ENCODE measurements at regions not wholly inside any gene's neighbourhood (a gene's known extent, or its start where the extent isn't known, plus 50 kb on each side); places are given as distances from the start of the nearest gene placed in this dataset.
A peak's percentile ranks its signal among the peaks of the same experiment; 100 is the strongest.
"Not testable (repeated sequence)": the region's sequence is repeated elsewhere in the genome, so short reads cannot be mapped to it uniquely, and the experiment has no call there.

GRCh38 chr1:194738843-194739242 is 1552.4 kb upstream of the B3GALT2 start:
- DNase-seq, result not testable (repeated sequence)

DNA sequence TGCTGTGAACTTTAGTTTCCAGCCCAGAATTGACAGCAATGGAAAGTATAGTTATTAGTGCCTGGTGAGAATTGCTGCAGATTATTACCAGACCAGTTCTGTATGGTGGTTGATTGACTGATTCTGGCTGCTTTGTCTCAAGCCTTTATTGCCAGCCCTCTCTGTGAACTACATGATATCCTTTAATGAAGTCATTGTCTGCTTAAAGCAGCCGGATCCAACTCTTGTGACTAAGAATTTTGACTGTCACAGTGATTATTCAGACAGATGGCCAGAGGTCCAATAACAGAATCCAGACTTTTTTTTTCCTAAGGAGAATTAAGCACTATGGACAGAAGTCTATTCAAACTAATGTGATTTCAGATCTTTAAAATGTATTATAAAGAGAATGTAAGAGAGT is 1548.6 kb upstream of the B3GALT2 start:
- DNase-seq, result no peak

DNA sequence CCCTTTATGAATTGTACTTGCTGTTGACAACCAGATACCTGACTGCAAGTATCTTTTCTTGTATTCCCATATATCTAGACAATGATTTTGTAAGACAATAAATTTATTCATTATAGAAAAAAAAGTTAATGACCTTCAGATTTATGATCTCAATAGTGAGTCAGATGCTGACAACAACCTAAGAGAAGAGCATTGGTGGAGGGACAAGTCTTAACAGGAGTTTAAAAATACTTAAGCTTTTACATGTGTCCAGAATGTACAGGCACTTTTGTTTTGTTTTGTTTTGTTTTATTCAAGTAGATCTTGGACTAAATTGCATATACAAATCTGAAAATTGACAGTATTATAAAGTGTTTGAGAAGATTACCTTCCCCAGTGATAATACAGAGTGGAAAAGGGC is 1544.6 kb upstream of the B3GALT2 start:
- DNase-seq, result no peak

GRCh38 chr1:194730304-194730703 is 1543.9 kb upstream of the B3GALT2 start:
- DNase-seq, result no peak

- DNase-seq, result no peak
Observed at GRCh38 chr1:194723067-194723466, 1536.7 kb upstream of the B3GALT2 start.

DNA sequence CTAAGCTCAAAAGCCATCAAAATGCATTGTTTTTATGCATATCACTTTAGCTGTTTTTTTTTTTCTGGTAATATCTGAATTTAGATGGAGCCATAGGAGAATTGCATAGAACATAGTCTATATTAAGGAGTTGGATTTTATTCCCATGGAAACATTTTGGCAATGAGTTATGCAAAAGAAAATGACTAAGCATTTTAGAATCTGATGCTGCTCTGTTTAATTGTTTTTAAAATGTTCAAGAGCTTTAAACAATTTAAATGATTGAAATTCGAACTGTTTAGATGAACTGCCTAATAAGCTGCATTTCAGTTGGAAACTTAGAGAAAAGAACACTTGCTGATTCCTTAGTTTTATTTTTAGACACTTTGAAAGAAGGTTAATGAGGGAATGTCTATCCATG is 1531.5 kb upstream of the B3GALT2 start:
- no peak for DNase-seq

- no peak for DNase-seq
Observed at GRCh38 chr1:194717334-194717733, 1530.9 kb upstream of the B3GALT2 start.

DNA sequence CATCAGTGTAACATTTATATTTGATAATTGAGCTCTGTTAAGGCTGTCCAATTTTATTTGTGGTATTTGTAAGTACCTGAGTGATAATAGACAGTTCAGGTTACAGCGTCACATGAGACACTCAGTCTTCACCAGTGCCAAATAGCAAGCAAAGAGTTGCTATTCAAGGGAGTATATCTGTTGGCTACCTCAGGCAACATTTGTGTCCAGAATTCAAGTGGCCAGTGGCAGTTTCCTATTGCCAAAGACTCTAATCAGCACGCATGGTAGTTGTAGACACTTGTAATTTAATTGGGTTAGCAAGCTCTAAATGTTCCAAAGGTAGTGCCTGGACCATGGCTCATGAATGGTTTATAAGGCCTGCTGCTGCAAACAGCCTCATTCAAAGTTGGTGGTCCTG is 1524.3 kb upstream of the B3GALT2 start:
- no peak for DNase-seq

DNA sequence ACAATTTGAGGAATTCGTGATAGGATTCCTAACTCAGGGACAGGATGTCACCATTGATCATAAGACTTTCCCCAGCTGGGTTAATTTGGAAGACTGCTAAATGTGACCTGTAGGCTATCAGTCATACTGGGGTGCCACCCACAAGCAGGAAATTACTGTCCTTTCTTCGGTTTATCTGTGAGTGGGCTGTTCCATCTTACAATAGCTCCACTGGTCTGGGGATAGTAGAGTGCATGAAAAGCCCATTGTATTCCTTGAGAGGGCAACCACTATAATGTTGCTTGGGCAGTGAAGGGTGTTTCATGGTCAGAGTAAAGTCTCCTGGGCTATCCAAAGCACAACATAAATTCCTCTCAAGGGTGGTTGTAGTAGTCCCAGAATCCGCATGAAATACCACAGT is 1523.0 kb upstream of the B3GALT2 start:
- no peak for DNase-seq

GRCh38 chr1:194707074-194707473 is 1520.7 kb upstream of the B3GALT2 start:
- DNase-seq, result no peak

DNA sequence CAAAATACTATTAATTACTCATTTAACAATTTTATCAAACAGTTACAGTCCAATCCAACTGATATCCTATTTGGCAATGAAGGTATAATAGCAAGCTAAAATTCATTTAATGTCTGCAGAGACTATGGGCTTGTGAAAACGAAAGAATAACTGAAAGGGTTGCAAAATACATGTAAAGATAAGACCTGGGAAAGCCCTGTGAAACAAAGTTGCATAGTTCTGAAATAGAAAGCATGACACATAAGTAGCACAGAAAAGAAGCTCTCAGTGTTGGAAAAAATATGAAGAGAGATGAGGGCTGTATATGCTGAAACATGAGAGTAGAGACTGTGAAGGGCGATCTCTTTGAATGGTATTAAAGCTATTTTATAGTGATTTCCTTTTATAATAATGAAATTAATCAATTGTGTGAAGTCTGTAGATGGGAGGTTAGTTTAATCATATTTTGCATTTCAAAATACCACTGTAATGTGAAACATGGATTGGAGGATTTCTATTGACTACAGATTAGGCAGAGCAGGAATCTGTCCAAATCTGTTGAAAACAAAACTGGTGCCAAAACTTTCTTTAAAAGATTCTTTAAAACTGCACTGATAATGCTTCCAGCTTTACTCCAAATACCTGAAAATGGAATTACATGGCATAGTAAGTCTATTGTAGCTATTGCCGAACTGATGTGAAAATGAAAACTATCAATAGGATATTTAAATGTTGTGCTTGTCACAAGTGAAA is 1518.9 kb upstream of the B3GALT2 start:
- DNase-seq, result no peak

- DNase-seq, result no peak
Observed at GRCh38 chr1:194698908-194699318, 1512.5 kb upstream of the B3GALT2 start.

DNA sequence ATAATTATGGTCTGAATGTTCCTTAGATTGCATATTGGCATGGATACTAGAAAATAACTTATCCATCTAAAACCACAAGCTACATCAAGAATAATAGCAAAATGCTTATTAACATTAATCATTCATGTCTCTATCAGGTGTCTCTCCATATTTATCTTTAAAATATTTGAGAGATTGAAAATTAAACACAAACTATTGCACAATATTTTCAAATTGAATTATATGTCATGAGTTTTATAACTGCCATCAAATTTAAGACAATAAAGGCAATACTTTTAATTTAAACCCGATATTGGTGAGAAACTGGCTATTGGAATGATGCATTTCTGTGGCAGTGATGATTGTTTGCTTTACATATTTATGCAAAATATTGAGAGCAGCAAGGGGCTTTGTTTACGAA is 1506.8 kb upstream of the B3GALT2 start:
- no peak for DNase-seq

DNA sequence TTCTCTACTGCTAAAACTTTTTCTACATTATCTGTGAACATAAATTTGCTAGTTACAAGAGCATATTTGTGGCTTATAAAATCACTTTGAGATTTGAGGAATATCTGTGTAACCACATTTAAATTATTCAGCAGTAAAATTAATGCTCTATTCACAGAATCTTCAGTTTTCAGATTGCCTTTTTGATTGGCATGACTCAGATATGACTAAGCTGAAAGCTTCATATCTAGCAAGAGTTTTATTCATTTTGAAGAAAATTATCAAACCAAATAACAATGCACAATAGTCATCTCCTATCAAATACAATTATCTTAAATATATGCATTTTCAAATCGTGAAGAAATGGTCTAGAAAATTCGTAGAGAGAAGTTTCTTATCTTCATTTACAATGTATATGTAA is 1498.2 kb upstream of the B3GALT2 start:
- DNase-seq, result no peak

DNA sequence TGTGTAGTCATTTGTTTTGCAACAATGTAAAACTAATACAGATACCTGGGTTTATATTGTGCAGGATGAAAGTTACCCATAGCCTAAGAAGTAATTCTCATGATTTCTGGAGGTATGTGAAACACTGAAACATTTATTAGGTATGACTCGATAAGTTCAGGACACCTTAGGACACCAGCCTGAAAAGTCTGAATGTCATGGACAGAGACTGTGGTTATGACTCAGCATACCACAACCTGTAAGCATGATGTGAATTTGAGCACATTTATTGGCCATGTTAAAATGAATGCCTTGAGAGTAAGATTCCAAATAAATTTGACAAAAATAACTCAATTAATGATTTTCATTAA is 1471.7 kb upstream of the B3GALT2 start:
- peak; percentile 7 for DNase-seq

- no peak for DNase-seq
Observed at GRCh38 chr1:194654956-194655355, 1468.5 kb upstream of the B3GALT2 start.

GRCh38 chr1:194653385-194653784 is 1467.0 kb upstream of the B3GALT2 start:
- no peak for DNase-seq

- DNase-seq, result no peak
Observed at GRCh38 chr1:194647118-194647517, 1460.7 kb upstream of the B3GALT2 start.

- DNase-seq, result no peak
Observed at GRCh38 chr1:194644528-194644927, 1458.1 kb upstream of the B3GALT2 start.

GRCh38 chr1:194640322-194640721 is 1453.9 kb upstream of the B3GALT2 start:
- no peak for DNase-seq

DNA sequence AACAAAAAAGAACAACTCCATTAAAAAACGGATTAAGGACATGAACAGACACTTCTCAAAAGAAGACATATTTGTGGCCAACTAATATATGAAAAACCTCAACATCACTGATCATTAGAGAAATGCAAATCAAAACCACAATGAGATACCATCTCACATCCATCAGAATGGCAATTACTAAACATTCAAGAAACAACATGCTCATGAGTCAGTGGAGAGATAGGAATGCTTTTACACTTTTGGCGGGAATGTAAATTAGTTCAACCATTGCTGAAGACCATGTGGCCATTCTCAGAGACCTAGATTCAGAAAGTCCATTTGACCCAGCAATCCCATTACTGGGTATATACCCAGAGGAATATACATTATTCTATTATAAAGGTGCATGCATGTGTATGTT is 1442.6 kb upstream of the B3GALT2 start:
- DNase-seq, result no peak

GRCh38 chr1:194624833-194625232 is 1438.4 kb upstream of the B3GALT2 start:
- no peak for DNase-seq

DNA sequence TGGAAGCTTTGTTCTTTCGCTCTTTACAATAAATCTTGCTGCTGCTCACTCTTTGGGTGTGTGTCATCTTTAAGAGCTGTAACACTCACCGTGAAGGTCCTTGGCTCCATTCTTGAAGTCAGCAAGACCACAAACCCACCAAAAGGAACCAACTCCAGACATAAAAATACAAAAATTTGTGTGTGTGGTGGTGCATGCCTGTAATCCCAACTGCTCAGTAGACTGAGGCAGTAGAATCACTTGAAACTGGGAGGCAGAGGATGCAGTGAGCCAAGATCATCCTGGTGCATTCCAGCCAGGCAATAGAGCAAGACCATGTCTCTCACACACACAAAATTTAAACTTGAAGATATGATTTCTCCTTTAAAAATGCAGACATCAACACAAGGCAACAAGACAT is 1431.7 kb upstream of the B3GALT2 start:
- no peak for DNase-seq

GRCh38 chr1:194617272-194617671 is 1430.9 kb upstream of the B3GALT2 start:
- not testable (repeated sequence) for DNase-seq

DNA sequence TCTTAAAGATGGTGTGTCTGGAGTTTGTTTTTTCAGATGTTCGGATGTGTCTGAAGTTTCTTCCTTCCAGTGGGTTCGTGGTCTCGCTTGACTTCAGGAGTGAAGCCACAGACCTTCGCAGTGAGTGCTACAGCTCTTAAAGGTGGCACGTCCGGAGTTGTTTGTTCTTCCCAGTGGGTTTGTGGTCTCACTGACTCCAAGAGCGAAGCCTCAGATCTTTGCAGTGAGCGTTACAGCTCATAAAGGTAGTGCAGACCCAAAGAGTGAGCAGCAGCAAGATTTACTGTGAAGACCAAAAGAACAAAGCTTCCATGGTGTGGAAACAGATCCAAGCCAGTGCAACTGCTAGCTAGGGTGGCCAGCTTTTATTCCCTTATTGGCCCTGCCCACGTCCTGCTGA is 1430.4 kb upstream of the B3GALT2 start:
- DNase-seq, result no peak

DNA sequence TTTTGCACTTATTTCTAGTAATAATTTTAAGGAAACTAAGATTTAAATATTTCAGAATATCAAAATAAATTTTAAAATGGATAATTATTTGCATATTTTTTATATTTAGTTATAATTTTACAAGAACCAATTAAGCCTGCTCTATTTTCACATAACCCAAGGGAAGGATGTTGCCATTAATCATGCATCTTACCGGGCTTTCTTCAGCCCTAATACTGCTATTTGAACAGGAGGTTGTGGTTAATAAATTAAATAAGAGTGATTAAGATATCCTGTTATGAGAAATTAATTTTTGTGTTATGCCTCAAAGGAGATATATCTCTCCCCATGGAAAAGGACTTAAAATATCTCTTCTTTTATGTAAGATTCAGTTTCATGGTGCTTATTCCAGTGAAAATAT is 1415.8 kb upstream of the B3GALT2 start:
- DNase-seq, result no peak
